ENCODE measurements at regions not wholly inside any gene's neighbourhood (a gene's known extent, or its start where the extent isn't known, plus 50 kb on each side); places are given as distances from the start of the nearest gene placed in this dataset.

GRCh38 chr13:39875111-39875987 is 219.9 kb downstream of the COG6 start:
- no peak overlapping the region for H3K27ac ChIP-seq (ENCODE audit: low read depth, low read length)
- H3K9me3 ChIP-seq (ENCODE audit: insufficient read depth, low read length), result no peaks in the 10 kb centered on the region
- no peaks in the 10 kb centered on the region for H3K79me2 ChIP-seq (ENCODE audit: insufficient read depth, low read length)
- H3K4me2 ChIP-seq (ENCODE audit: low read depth, low read length, poor library complexity, severe bottlenecking), result no peak overlapping the region
- H4K20me1 ChIP-seq (ENCODE audit: low read depth, low read length), result no peaks in the 10 kb centered on the region
- no peak overlapping the region for H3K9ac ChIP-seq (ENCODE audit: low read length)
- H2AFZ ChIP-seq (ENCODE audit: low read depth, low read length, severe bottlenecking), result no peak overlapping the region
- H3K36me3 ChIP-seq (ENCODE audit: low read length), result no peaks in the 10 kb centered on the region
- H3F3A ChIP-seq (ENCODE audit: insufficient read depth), result no peaks in the 10 kb centered on the region
- H3K4me3 ChIP-seq (ENCODE audit: insufficient read depth, low read length, poor library complexity, severe bottlenecking), result no peak overlapping the region
- no peaks in the 10 kb centered on the region for H3K9me2 ChIP-seq (replicated peaks; ENCODE audit: insufficient read depth, low read length)
- H3K27me3 ChIP-seq (ENCODE audit: low read length), result no peaks in the 10 kb centered on the region
- TF ChIP-seq EZH2phosphoT487 (conservative IDR thresholded peaks at IDR 0.05; ENCODE audit: low read length), result no peak
- TF ChIP-seq CTCF (IDR thresholded peaks at IDR 0.05; ENCODE audit: insufficient read depth, low read length, poor library complexity, severe bottlenecking), result no peak

GRCh38 chr13:39876258-39876657 is 220.8 kb downstream of the COG6 start:
- no peak overlapping the region for H3K27ac ChIP-seq (ENCODE audit: low read depth, low read length)
- no peak overlapping the region for H3K4me3 ChIP-seq (ENCODE audit: insufficient read depth, low read length, poor library complexity, severe bottlenecking)

GRCh38 chr13:39877134-39877533 is 221.7 kb downstream of the COG6 start:
- Histone ChIP-seq H3K9me3 (ENCODE audit: insufficient read depth, low read length) (no peaks in the 10 kb centered on the region), H4K20me1 (ENCODE audit: low read depth, low read length) (no peaks in the 10 kb centered on the region), H3K4me3 (ENCODE audit: insufficient read depth, low read length, poor library complexity, severe bottlenecking) (no peak overlapping the region), H3K27ac (ENCODE audit: low read depth, low read length) (no peak overlapping the region), H3K36me3 (ENCODE audit: low read length) (no peaks in the 10 kb centered on the region), H2AFZ (ENCODE audit: low read depth, low read length, severe bottlenecking) (no peak overlapping the region), H3F3A (ENCODE audit: insufficient read depth) (no peaks in the 10 kb centered on the region), H3K79me2 (ENCODE audit: insufficient read depth, low read length) (no peaks in the 10 kb centered on the region), H3K27me3 (ENCODE audit: low read length) (no peaks in the 10 kb centered on the region), H3K9me2 (replicated peaks; ENCODE audit: insufficient read depth, low read length) (no peaks in the 10 kb centered on the region), H3K9ac (ENCODE audit: low read length) (no peak overlapping the region), H3K4me2 (ENCODE audit: low read depth, low read length, poor library complexity, severe bottlenecking) (no peak overlapping the region)
- TF ChIP-seq EZH2phosphoT487 (conservative IDR thresholded peaks at IDR 0.05; ENCODE audit: low read length) (no peak), CTCF (IDR thresholded peaks at IDR 0.05; ENCODE audit: insufficient read depth, low read length, poor library complexity, severe bottlenecking) (no peak)

More at GRCh38 chr13:39876258-39876657, 220.8 kb downstream of the COG6 start:
- Histone ChIP-seq H3F3A (ENCODE audit: insufficient read depth) (no peaks in the 10 kb centered on the region), H3K9me2 (replicated peaks; ENCODE audit: insufficient read depth, low read length) (no peaks in the 10 kb centered on the region), H3K4me2 (ENCODE audit: low read depth, low read length, poor library complexity, severe bottlenecking) (no peak overlapping the region), H3K79me2 (ENCODE audit: insufficient read depth, low read length) (no peaks in the 10 kb centered on the region), H2AFZ (ENCODE audit: low read depth, low read length, severe bottlenecking) (no peak overlapping the region), H3K36me3 (ENCODE audit: low read length) (no peaks in the 10 kb centered on the region), H4K20me1 (ENCODE audit: low read depth, low read length) (no peaks in the 10 kb centered on the region), H3K9me3 (ENCODE audit: insufficient read depth, low read length) (no peaks in the 10 kb centered on the region), H3K27me3 (ENCODE audit: low read length) (no peaks in the 10 kb centered on the region), H3K9ac (ENCODE audit: low read length) (no peak overlapping the region)
- TF ChIP-seq EZH2phosphoT487 (conservative IDR thresholded peaks at IDR 0.05; ENCODE audit: low read length) (no peak), CTCF (IDR thresholded peaks at IDR 0.05; ENCODE audit: insufficient read depth, low read length, poor library complexity, severe bottlenecking) (no peak)

Data from SU-DHL-6 (cell line).